NCI-H774 (cell line): ENCODE measurements at regions not wholly inside any gene's neighbourhood (a gene's known extent, or its start where the extent isn't known, plus 50 kb on each side); places are given as distances from the start of the nearest gene placed in this dataset.
"Not testable (repeated sequence)": the region's sequence is repeated elsewhere in the genome, so short reads cannot be mapped to it uniquely, and the experiment has no call there.

ENCODE experiments used
- DNase-seq: peaks from one replicate; lab custom pipeline; 2025; lab: John Stamatoyannopoulos, UW

DNA sequence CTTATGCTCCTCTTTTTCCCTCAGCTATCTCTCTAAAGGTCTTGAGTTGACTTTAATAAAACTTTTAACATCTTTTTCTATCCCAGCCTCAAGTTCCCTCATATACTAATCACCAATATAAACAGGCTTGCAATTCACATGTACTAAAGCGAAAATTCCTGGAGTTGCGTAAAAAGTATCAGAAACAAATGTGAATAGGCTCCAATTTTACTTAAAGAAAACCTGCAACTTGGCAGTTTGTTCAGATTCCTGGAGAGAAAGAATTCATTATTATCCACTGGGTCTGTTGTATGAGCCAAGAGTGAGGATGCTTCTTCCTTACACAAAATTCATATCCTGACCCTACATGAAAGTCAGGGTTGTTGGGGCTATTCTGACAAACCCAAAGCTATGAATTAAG, 384.2 kb downstream of the DTWD2 start:
- DNase-seq: no peak

DNA sequence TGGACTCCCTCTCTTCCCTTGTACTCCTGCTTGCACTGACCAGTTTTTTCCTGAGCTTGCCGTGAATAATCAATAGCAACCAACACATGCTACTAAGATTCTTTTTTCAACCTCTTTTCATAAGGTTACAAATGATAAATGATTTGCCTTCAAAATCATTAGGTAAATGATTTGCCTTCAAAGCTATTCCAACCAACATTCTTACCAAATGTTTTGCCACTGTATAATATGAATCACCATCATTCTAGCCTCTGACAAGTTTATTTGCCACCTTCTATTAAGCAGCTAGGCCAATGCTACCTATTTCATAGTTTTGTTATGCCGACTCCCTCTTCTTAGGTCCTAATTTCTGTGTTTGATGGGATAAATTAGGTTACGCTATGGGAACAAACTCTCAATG, 385.1 kb downstream of the DTWD2 start:
- no peak for DNase-seq

DNA sequence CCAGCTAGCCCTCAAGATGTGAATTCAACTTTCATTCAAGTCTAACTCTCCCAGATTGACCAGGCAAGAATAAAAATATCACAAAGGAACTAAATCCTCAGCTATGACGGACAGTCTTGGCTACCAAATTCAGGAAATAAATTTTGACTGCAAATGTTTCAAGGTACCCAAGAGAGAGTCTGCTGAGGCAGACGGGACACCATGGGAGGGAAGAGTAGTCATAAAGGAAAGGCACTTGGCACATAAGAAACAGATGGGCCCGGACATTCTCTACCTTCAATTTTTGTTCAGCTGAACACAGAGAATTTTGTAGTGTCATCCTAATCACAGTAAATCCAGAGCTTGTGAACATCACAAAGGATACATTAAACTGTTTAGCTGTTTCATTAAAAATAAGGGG, 390.0 kb downstream of the DTWD2 start:
- no peak for DNase-seq

DNA sequence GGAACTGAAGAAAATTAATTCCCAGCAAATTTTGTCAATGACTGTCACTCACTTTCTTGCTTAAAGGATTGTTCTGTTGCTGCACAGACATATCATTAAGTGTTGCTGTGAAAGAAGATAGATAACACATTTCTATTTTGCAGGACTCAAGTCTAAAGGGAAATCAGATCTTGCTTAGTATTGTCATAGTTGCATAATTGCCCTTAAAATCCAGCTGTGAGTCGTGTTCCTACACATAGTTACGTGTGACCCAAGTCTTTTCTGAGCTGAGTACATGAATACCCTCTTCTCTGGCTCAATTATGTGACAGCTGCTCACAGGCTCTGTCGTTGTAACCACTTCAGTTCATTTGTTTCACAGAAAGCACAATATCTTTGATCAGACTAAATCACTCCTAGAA, 390.8 kb downstream of the DTWD2 start:
- DNase-seq: no peak

DNA sequence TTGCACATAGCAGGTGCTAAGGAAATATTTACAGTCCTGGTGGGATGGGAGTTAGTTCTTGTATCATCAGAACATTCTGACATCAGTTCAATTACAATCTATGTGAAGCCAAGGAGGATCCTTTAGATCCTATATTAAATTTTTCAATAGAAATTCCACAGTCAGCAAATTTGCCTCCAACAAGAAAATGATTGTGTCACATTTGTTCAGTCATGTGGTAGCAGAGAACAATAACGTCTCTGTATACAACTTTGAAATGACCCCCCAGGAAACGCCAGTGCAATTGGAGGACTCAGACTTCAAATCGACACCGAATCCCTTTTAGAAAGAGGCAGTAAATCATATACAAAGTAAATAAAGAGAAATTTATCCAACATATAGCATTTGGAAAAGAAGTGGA, 392.1 kb downstream of the DTWD2 start:
- no peak for DNase-seq

DNA sequence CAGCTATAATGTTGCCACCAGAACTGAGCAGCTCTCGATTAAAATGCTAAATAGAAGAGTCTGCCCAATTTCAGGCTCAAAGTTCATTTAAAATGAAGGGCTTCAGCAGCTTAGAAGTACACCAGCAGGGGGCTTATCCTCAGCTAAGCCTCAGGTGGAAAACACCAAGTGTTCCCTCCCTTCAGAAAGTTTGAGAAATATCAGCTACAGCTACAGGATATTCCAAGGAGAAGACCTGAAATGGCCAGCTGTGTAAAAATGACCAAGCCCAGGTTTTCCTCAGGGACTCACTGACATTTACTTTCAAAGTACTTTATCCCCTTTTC, 395.4 kb downstream of the DTWD2 start:
- no peak for DNase-seq

DNA sequence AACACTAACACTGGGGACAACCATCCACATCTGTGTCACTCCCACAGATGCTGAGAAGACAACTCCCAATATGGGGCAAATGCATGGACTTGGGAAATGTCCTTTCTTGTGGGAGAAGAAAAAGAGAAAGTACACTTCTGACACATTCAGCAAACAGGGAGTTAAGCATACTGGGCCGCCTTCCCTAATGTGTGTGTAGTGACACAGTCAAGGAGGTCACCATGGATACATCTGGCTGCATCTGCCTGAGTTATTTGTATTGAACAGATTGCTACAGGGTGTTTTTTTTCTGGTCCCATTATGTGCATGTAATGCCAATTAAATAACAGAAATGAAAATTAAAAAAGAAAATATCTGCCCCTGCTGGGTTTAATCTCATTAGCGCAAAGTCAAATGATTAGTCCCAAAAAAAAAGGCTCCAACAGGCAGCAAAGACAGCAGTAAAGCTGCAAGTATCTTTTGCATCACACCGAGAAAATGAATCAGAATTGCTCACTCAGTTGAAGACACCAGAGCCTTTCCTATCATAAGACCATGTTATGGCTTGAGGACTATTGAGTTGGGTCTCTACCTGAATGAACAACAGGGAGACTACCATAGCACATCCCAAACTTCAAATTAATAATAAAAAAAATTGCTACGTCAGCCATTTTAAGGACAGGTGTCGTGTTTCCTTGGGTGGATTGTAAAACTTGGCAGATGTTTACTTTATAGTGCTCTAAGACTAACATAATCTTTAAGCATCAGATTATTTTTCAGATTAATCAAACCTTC, 395.9 kb downstream of the DTWD2 start:
- no peak for DNase-seq

DNA sequence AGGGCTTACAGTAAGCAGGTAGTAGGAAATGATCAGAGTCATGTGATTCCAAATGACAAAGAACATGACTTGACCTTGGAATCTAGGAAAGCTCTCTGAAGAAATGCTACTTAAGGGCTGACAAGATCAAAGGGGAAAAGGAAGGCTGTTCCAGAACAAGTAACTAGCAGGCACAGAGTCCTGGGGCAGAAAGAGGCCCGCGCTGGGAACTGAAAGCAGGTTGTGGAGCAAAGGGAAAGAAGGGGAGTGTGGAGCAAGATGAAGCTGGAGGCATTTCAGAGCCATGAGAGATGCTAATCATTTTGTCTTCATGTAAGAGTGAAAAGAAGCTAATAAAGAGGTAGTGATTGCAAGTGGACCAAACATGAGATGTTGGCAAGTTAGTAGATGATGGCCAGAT, 397.5 kb downstream of the DTWD2 start:
- DNase-seq: no peak

DNA sequence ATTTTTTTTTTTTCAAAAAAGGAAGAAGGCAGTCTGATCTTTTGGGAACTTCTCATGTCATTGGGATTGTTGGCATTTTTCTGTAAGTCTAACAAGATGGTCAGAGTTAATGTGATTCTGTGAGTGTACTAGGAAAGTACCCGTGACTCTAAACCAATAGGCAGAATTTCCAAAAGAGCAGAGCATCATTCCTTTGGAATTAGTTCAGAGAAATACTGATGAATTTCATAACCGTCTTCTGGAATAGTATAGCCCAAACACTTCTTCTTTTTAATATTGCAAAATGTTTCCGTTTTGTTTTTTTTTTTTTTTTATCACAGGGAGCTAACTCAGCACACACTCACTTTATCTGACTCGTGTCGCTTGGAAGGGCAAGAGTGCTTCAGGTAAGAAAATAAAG, 407.4 kb downstream of the DTWD2 start:
- DNase-seq: no peak

DNA sequence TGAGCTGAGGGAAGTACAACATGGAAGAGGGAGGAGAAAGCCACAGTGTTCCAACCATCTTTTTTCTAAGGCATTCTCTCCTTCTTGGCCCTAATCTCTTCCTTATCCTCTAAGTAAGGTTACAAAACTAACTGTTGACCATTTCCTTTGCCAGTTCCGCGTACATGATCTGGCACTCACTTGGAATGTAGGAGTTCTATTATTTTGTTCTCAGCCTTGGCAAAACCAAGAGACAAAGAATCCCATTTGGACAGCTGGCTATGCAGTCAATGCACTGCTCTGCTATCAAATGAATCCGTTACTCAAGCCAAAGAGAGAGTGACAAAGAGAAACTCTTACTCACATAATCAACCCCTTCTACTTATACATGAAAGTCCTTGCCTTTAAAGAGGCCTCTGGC, 410.3 kb downstream of the DTWD2 start:
- no peak for DNase-seq

DNA sequence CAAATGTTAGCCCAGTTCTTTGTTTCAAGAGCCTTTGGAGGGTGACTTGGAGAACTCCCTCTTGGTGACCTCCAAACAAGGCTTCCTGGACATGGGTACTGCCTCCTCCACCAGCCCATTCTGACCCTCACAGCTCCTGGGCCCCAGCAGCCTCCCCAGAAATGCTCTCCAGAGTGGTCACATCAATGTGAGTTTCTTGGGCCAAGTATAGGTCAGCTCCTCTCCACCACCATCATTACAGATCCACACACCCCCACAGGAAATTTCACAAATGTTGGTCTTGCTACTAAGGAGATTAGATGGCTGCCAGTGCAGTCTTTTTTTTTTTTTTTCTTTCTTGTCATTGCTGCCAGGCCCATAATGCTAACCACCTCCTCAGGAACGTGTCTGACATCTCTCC, 410.7 kb downstream of the DTWD2 start:
- DNase-seq: no peak

DNA sequence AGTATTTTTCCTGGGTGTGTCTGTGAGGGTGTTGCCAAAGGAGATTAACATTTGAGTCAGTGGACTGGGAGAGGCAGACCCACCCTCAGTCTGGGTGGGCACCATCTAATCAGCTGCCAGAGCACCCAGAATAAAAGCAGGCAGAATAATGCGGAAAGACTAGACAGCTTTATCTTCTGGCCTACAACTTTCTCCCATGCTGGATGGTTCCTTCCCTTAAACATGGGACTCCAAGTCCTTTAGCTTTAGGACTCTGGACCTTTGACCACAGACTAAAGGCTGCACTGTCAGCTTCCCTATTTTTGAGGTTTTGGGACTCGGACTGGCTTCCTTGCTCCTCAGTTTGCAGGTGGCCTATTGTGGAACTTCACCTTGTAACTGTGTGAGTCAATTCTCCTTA, 418.1 kb downstream of the DTWD2 start:
- not testable (repeated sequence) for DNase-seq

DNA sequence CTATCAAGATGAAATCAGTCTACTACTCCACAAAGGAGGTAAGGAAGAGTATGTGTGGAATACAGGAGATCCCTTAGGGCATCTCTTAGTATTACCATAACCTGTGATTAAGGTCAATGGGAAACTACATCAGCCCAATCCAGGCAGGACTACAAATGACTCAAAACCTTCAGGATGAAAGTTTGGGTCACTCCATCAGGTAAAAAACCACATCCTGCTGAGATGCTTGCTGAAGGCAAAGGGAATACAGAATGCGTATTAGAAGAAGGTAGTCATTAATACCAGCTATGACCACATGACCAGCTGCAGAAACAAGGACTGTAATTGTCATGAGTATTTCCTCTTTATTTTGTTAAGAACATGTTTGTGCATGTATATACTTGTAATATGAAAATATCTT, 418.8 kb downstream of the DTWD2 start:
- DNase-seq: not testable (repeated sequence)

DNA sequence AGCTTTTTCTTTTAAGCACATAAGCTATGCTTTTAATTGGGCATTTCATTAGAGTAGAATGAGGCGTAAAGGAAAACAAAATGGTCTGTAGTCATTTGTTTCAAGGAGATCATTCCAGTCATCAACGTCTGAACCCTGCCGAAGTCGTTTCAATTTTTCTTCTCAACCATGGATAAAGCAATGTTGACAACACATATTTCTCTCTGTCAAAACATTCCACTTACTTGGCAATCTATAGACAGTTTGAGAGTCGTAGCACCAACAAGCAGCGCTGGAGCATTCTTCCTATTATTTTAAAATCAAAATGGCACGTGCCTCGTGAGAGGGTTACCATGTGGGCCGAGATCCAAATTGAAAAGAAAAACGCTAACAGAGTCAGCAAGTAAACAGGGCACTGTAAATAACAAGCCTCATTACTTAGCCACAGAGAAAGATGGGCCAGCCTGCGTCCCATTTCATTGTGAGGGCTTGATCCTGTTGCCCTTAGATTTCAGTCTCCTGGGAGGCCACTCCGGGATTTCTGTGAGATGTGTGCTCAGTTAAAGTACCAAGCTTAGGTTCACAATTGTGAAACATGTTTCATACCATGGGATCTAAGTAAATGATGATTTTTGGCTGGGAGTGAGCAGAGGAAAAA, 422.9 kb downstream of the DTWD2 start:
- DNase-seq: no peak

DNA sequence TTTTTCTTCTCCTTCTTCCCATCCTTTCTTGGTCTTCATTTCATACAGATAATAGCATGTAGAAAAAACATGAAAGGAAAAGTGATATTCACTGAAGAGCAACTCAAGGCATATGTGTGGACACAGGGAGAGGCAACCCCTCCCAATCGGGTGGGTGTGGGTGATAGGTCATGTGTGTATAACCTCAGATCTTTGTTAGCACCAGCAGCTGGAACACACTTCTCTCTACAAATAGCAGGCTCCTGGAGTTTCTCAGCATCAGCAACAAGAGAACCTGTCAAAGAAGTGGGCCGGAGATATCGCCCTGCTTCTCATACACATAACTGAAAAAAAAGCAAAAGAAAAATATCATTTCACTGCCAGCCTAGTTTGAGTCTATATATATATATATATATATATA, 426.4 kb downstream of the DTWD2 start:
- DNase-seq: no peak

DNA sequence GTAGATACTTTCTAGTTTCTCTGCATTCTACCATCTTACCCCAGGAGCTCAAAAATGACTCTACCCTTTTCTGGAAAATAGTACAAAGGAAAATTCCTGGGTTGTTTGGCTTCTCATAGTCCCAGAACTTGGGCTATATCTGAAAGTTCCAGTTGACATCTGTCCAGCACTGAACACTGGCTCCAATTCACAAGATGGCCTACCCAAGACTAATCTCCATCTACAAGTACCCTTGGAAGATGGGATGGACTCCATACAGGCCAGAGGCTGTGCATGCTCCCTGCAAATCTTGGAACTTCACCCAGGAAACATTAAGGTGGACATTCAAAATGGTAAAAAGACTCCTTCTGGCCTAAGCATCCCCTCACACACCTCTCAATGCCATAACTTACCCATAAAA, 427.1 kb downstream of the DTWD2 start:
- no peak for DNase-seq

DNA sequence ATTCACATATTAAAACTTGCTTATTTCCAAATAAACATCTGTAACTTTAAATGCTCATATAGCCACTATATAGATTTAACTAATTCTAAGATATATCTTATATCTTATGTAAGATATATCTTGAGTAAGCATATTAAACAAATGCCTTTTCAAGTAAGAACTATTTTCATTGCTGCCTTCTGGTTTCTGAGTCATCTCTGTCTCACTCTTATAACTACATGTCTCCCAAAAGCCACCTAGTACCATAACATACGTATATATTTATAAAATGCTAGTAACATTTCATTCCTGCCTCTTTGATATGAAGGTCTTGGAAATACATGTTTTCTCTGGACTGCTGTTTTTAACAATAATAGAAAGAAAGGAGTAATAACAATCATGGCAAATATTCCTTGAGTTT, 429.5 kb downstream of the DTWD2 start:
- DNase-seq: no peak

DNA sequence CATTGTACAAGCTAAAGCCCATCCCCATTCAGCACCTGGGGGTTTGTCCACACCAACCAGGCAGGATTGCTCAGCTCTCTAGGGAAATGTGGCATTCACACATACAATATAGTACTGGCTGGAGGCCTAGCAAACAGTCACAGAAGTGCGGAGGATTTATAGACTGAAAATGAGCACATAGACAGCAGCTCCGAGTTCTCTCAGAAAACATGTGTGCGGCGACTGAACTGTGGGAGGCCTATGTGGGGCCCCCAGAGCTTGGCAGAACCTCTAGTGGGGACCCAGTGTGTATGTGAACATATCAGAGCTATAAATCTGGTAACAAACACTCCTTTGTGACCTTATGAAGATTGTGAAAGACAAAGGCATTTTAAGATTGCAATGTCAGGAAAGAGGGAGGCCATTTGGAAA, 431.1 kb downstream of the DTWD2 start:
- no peak for DNase-seq

DNA sequence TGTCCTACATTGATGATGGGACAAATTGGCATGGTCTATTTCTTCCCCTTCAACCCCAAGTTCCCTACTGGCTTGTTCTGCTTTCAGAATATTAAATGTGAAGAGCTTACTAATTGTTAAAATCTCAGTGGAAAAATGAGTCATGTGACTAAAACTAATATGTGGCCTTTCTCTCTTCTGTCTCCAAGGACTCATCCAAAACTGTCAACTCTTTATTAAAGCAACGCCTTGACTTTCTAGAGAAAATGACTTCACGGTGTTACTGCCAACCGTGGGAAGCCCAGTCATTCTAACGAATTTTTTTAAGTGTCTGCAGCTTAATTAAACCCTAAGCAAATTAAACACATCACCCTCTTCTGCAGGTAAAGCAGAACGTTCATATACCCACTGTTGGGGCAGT, 431.6 kb downstream of the DTWD2 start:
- DNase-seq: no peak

DNA sequence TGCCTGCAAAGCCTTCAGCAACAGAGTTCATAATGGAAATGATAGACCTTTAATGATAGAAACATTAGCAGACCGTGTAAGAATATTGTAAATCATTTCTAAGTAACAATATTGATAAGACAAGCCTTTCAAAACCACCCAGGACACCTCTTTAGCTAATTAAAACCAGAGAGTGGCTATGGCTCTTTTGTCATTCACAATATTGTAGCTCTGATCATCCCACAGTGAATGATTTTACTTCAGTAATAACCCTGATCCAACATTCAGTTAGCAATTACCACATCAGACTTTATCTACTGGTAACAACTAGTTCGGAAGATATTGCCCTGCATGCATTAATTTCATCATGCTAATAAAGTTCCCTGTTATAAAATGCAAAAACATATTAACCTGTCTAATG, 432.6 kb downstream of the DTWD2 start:
- DNase-seq: no peak

DNA sequence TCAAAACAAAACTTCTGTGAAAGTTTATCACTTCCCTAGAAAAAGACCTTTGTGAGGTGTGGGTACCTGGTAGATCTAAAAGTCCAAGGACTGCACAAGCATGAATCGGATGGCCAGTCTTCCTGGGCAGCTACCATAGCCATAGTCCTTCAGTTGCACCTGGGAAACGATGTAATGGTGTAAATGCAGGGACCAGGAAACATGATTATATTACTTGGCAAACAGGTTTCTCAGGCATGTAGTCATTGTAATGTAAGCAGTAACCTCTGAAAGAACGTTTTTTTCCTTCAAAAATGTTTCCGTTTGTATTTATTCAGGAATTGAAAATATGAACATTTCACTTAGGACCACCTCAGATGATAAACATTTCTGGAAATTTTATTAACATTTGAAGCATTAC, 433.4 kb downstream of the DTWD2 start:
- no peak for DNase-seq

DNA sequence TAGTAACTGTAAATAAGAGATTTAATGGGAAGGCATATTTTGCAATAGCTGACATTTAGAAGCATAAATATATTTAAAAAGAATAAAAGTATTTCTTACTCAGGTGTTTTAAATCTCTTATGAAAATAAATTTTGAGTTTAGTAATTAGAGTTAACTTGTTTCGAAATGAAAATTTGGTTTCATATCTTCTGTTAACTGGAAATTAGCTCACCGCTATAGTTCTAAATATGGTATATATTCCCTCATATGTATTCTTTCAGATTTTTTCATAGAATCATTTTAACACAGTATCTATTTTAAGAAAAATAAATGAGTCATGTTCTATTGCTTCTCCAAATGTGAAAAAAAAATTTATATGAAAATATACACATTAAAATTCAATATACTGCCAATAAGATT, 434.1 kb downstream of the DTWD2 start:
- DNase-seq: no peak

DNA sequence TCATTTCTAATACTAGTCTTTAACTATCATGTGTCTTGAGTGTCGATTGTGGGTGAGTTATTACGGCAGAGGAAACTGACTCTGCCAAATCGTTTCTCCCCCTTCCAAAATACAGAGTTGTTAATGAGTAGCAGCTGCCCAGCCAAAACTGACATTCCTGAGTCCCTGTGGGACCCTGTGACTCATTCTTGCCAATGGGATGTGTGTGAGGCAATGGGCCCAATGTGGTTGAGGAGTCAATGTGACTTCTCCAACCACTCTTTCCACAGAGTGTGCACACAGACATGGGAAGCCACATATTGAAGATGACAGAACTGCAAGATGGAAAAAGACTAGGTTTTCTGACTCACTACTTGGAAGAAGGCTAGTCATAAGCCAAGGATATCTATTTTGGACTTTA, 434.7 kb downstream of the DTWD2 start:
- no peak for DNase-seq

DNA sequence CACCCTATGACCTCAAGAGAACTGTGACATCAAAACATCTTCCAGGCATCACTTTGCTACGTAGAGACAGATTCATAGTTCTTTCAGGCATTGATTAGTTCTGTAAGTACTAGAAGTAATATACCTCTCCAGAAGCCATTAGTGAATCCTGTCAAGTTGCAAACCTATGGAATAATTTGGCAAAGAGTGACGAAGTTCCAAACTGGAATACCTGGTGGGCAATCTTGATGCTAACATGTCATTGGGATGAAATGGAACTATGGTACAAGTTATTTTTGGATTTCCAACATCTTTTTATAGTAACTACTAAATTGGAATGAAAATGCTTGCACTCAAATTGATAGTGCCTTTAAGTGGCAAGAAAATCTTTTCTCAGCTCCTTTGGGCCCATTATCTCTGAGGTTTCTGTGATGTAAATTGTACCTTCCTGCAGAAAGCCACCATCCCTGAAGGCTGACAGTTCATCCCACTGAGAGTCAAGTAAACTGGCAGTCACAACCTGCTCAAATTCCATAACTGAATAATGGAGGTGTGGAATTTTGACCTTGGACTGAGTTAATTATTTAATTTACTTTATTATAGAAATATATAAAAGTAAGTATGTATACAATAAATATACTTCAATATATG, 435.5 kb downstream of the DTWD2 start:
- DNase-seq: no peak
